K562 (cell line): ENCODE measurements at regions not wholly inside any gene's neighbourhood (a gene's known extent, or its start where the extent isn't known, plus 50 kb on each side); places are given as distances from the start of the nearest gene placed in this dataset.

ENCODE experiments used
- ATAC-seq: fragments of 200-7000 bp; cut with Tn5 transposase; 3 replicates; pipeline ENCODE4 v1.9.1; 2020; ENCODE audit warnings: moderate library complexity
- BruUV-seq: library from RNA; stranded (reverse); fragments of 400-500 nt; replicated peaks from 2 replicates; lab custom pipeline; 2021; lab: Mats Ljungman, UMichigan
- CTCF ChIA-PET: fragments of 300-600 bp; formaldehyde crosslinking; extraction: SDS; loops from one replicate; lab custom pipeline; 2021; ENCODE audit warnings: low intra/inter-chr PET ratio; lab: Yijun Ruan, JAX
- POLR2A ChIA-PET: fragments of 300-600, 350-650 bp; sonication (Branson Sonifier 250); formaldehyde crosslinking; extraction: SDS; loops from one replicate; lab custom pipeline; 2021; ENCODE audit warnings: antibody characterized with exemption, inconsistent platforms; lab: Yijun Ruan, JAX
- DNase-seq, 4 experiments: peaks; one replicate each; pipeline versions ENCODE4 v3.0.0 to v3.0.0-alpha.2; 2011 to 2018; ENCODE audit warnings: low spot score in 3 of 4, mixed read lengths in 3 of 4; ENCODE audit errors: extremely low read depth in 1 of 4
- FAIRE-seq: peaks from 2 replicates; lab custom pipeline; 2011; peaks lifted over from hg19 to GRCh38; lab: Jason Lieb, UNC
- H2AFZ ChIP-seq: 2 replicates; pipeline ENCODE4 v1.6.0; 2011; ENCODE audit warnings: low read depth, low read length, control low read depth, inconsistent platforms
- H3K27ac ChIP-seq: fragments of 200-600 bp; 3 replicates; pipeline ENCODE4 v1.8.0; 2011; ENCODE audit warnings: low read depth, mild to moderate bottlenecking, control low read depth, inconsistent platforms, low read length, moderate library complexity, mixed read lengths; ENCODE audit errors: extremely low read depth
- H3K27me3 ChIP-seq, 2 experiments: fragments of 300-600 bp in 1 of 2; 2 replicates in 1 of 2; 3 replicates in 1 of 2; pipeline versions ENCODE4 v1.6.0 to v1.8.0; 2011; ENCODE audit warnings: inconsistent platforms in 2 of 2, low read length in 2 of 2, mild to moderate bottlenecking in 1 of 2, mixed read lengths in 1 of 2, moderate library complexity in 1 of 2; ENCODE audit not compliant: control insufficient read depth in 2 of 2, insufficient read depth in 2 of 2
- H3K36me3 ChIP-seq: fragments of 300-600 bp; 3 replicates; pipeline ENCODE4 v1.8.0; 2011; ENCODE audit warnings: mild to moderate bottlenecking, low read length, inconsistent platforms; ENCODE audit not compliant: control insufficient read depth, insufficient read depth
- H3K4me1 ChIP-seq, 2 experiments: fragments of 200-600 bp in 1 of 2; replicated peaks in 1 of 2; 2 replicates in 1 of 2; 3 replicates in 1 of 2; pipeline versions ENCODE4 v1.5.1 to v1.8.0; 2011; ENCODE audit warnings: inconsistent platforms in 2 of 2, low read length in 2 of 2, mild to moderate bottlenecking in 1 of 2, mixed read lengths in 1 of 2, moderate library complexity in 1 of 2; ENCODE audit not compliant: control insufficient read depth in 2 of 2, insufficient read depth in 2 of 2
- H3K4me2 ChIP-seq: 2 replicates; pipeline ENCODE4 v1.6.1; 2011; ENCODE audit warnings: low read length, control low read depth, inconsistent platforms, mixed read lengths; ENCODE audit not compliant: insufficient read depth
- H3K4me3 ChIP-seq: fragments of 200-600 bp; sonication (generic), shearing (Covaris generic); 2 replicates; pipeline ENCODE4 v1.5.1; 2016; ENCODE audit warnings: control low read depth, inconsistent platforms
- H3K79me2 ChIP-seq: fragments of 200-600 bp; 3 replicates; pipeline ENCODE4 v1.8.0; 2011; ENCODE audit warnings: low read length, inconsistent platforms; ENCODE audit not compliant: control insufficient read depth, insufficient read depth
- H3K9ac ChIP-seq, 2 experiments: 2 replicates each; pipeline versions ENCODE4 v1.6.0 to v1.6.1; 2011; ENCODE audit warnings: low read depth in 2 of 2, low read length in 2 of 2, control low read depth in 1 of 2, inconsistent platforms in 1 of 2, mild to moderate bottlenecking in 1 of 2, mixed read lengths in 1 of 2; ENCODE audit not compliant: insufficient read depth in 1 of 2
- H3K9me1 ChIP-seq: one replicate; pipeline ENCODE4 v1.6.0; 2011; ENCODE audit warnings: inconsistent platforms, mild to moderate bottlenecking, low read length, moderate library complexity; ENCODE audit not compliant: control insufficient read depth, insufficient read depth
- H3K9me3 ChIP-seq: replicated peaks from 2 replicates; pipeline ENCODE4 v1.5.1; 2011; ENCODE audit warnings: low read depth, low read length, inconsistent platforms; ENCODE audit not compliant: control insufficient read depth, insufficient read depth
- H4K20me1 ChIP-seq: replicated peaks from 2 replicates; pipeline ENCODE4 v1.6.1; 2011; ENCODE audit warnings: low read length, inconsistent platforms, mixed read lengths; ENCODE audit not compliant: control insufficient read depth, insufficient read depth
- HIVEP1 ChIP-seq: fragments of 250-450 bp; sonication (Bioruptor Pico); IDR thresholded peaks from 2 replicates; pipeline ENCODE4 v1.4.0; 2020; ENCODE audit warnings: mild to moderate bottlenecking
- MAFG ChIP-seq: fragments of 450-650 bp; conservative IDR thresholded peaks from 2 replicates; pipeline ENCODE4 v1.6.1; 2016; ENCODE audit warnings: missing genetic modification characterization, missing compliant biosample characterization
- PPARD ChIP-seq: fragments of 250-450 bp; sonication (Bioruptor Pico); IDR thresholded peaks from 2 replicates; pipeline ENCODE4 v1.8.0; 2022; ENCODE audit warnings: inconsistent platforms, mild to moderate bottlenecking, moderate library complexity
- RFX7 ChIP-seq: fragments of 250-450 bp; sonication (Bioruptor Pico); IDR thresholded peaks from 2 replicates; pipeline ENCODE4 v1.5.1; 2021; ENCODE audit warnings: mild to moderate bottlenecking
- WHSC1 ChIP-seq: IDR thresholded peaks from one replicate; pipeline ENCODE4 v1.6.1; 2012; ENCODE audit warnings: low read length, control low read depth, inconsistent platforms
- ZFP1 ChIP-seq: fragments of 450-650 bp; formaldehyde crosslinking; IDR thresholded peaks from 2 replicates; pipeline ENCODE4 v1.4.0; 2020; ENCODE audit warnings: mild to moderate bottlenecking, mixed read lengths
- WGBS: fragments of 100-300 bp; shearing (Covaris generic); methylation state at CpG from one replicate; pipeline ENCODE4 v1.1.6; 2016; ENCODE audit warnings: low coverage, mixed read lengths; ENCODE audit not compliant: insufficient coverage; ENCODE audit errors: missing lambda C conversion rate; 5-methylcytosine and 5-hydroxymethylcytosine counted together
- in situ Hi-C: fragments of 300-500 bp; cut with MboI; formaldehyde crosslinking; loops from 4 replicates; pipeline ENCODE4 v1.15.0; 2018; ENCODE audit warnings: inconsistent platforms, mixed read lengths
- intact Hi-C: fragments of 100-400 bp; cut with micrococcal nuclease; formaldehyde crosslinking; loops from 2 replicates; pipeline ENCODE4 v1.14.2; 2022
- TF ChIP-seq, protein P1 (sequence below): sonication (generic); formaldehyde crosslinking; IDR thresholded peaks from 2 replicates; pipeline ENCODE4 v1.9.0; 2022; ENCODE audit warnings: mild to moderate bottlenecking, missing genetic modification reagents
- TF ChIP-seq, protein P2 (sequence below), 2 experiments: fragments of 250-450 bp in 1 of 2; fragments of 450-650 bp in 1 of 2; sonication (Bioruptor Pico) in 1 of 2; IDR thresholded peaks; 2 replicates each; pipeline versions ENCODE4 v1.6.1 to v1.8.0; 2016 to 2021; ENCODE audit warnings: mild to moderate bottlenecking in 2 of 2, moderate library complexity in 2 of 2, missing compliant biosample characterization in 1 of 2, missing genetic modification characterization in 1 of 2
- TF ChIP-seq, protein P3 (sequence below): sonication (generic); formaldehyde crosslinking; IDR thresholded peaks from 2 replicates; pipeline ENCODE4 v1.8.1; 2022; ENCODE audit warnings: missing genetic modification reagents
- TF ChIP-seq, protein P4 (sequence below): sonication (generic); formaldehyde crosslinking; IDR thresholded peaks from 2 replicates; pipeline ENCODE4 v1.8.0; 2022; ENCODE audit warnings: mild to moderate bottlenecking, low read depth, missing genetic modification reagents
- TF ChIP-seq, protein P5 (sequence below): fragments of 250-450 bp; sonication (Bioruptor Pico); IDR thresholded peaks from 2 replicates; pipeline ENCODE4 v1.4.0; 2020; ENCODE audit warnings: mild to moderate bottlenecking, moderate library complexity

DNA sequence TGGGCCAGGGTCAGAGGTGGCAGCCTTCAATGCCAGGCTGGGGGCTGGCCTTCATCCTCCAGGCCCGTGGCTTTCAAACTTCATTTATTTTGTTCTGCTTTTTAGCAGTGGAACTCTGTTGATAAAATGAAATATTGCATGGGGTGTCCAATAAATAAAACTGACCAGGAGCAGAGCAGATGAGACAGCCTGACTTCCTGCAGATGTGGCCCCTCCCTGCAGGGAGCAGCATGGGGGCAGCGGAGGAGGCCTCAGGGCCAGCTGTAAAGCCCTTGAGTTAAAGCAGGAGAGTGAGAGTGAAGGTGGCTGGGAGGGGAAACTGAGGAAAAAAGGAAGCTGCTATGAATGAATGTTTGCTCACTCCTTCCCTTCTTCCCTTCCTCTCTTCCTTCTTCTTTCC is 120.3 kb downstream of the RPAP3 start:
- TF ChIP-seq, protein P1, sequence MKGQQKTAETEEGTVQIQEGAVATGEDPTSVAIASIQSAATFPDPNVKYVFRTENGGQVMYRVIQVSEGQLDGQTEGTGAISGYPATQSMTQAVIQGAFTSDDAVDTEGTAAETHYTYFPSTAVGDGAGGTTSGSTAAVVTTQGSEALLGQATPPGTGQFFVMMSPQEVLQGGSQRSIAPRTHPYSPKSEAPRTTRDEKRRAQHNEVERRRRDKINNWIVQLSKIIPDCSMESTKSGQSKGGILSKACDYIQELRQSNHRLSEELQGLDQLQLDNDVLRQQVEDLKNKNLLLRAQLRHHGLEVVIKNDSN (CRISPR knock-in tag) = no peak
- no peak for DNase-seq
- H3K4me2 ChIP-seq = no peak overlapping the region
- H3K9ac ChIP-seq = 0 out of 4 replicates have a peak overlapping the region, but pooled peaks of 1 of the 2 experiments have one; percentile 41
- H3K79me2 ChIP-seq = no peaks in the 10 kb centered on the region
- intact Hi-C loops (no loop called here), in situ Hi-C loops (no loop called here)
- 7% methylated on average over 2 of the region's 2 CpGs for WGBS
- no TSS peak for BruUV-seq
- no peak for FAIRE-seq
- H3K9me3 ChIP-seq = no peaks in the 10 kb centered on the region
- peaks cover 5 to 10% of the 10 kb centered on the region in 2 experiments; a peak in 3 of 5 replicates for H3K27me3 ChIP-seq
- CTCF ChIA-PET = no interaction called here
- 0 out of 3 replicates have a peak, but pooled peaks have one; percentile 60 for ATAC-seq
- H2AFZ ChIP-seq = no peak overlapping the region
- H3K27ac ChIP-seq = no peak overlapping the region
- no peaks in the 10 kb centered on the region for H3K9me1 ChIP-seq
- H4K20me1 ChIP-seq = no peaks in the 10 kb centered on the region
- no peak overlapping the region for H3K4me3 ChIP-seq
- POLR2A ChIA-PET = no interaction called here
- no peaks in the 10 kb centered on the region for H3K36me3 ChIP-seq
- H3K4me1 ChIP-seq = no peaks in the 10 kb centered on the region

DNA sequence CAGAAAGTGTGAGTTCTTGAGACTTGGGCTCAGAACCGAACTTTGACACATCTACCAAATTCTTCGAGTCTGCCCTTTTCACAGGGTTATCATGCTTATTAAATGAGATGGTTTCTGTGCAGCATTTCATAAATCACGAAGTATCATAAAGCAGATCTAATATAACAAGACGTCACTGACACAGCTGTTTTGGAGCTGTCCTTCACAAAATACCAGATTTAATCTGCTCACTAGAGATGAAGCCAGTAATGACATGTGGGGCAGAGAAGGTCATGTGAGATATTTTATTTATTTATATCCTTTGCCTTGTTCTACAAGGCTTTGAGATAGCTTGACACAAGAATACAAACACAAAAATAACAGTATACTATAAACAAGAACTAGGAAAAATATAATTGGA is 127.0 kb downstream of the RPAP3 start:
- DNase-seq (no peak), ATAC-seq (no peak), FAIRE-seq (no peak)
- H3K27ac ChIP-seq = no peak overlapping the region; the same call in 2 of the 3 replicates
- no peak overlapping the region for H3K4me3 ChIP-seq
- ChIA-PET CTCF (no interaction called here), POLR2A (no interaction called here)
- in situ Hi-C loops (no loop called here), intact Hi-C loops (no loop called here)
- BruUV-seq = no TSS peak
- H3K79me2 ChIP-seq = no peaks in the 10 kb centered on the region
- H2AFZ ChIP-seq = no peak overlapping the region
- H3K36me3 ChIP-seq = no peaks in the 10 kb centered on the region
- H3K9ac ChIP-seq = no peak overlapping the region
- H3K9me1 ChIP-seq = no peaks in the 10 kb centered on the region
- no peaks in the 10 kb centered on the region for H4K20me1 ChIP-seq
- TF ChIP-seq, protein P2, sequence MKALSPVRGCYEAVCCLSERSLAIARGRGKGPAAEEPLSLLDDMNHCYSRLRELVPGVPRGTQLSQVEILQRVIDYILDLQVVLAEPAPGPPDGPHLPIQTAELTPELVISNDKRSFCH (CRISPR knock-in tag; IDR thresholded peaks at IDR 0.05) = no peak
- TF ChIP-seq, protein P2 (tag; IDR thresholded peaks at IDR 0.05) = no peak
- TF ChIP-seq PPARD (CRISPR knock-in tag) = no peak
- TF ChIP-seq, protein P3, sequence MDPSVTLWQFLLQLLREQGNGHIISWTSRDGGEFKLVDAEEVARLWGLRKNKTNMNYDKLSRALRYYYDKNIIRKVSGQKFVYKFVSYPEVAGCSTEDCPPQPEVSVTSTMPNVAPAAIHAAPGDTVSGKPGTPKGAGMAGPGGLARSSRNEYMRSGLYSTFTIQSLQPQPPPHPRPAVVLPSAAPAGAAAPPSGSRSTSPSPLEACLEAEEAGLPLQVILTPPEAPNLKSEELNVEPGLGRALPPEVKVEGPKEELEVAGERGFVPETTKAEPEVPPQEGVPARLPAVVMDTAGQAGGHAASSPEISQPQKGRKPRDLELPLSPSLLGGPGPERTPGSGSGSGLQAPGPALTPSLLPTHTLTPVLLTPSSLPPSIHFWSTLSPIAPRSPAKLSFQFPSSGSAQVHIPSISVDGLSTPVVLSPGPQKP = no peak
- TF ChIP-seq MAFG (tag) = no peak
- TF ChIP-seq RFX7 (CRISPR knock-in tag) = no peak
- TF ChIP-seq, protein P4, sequence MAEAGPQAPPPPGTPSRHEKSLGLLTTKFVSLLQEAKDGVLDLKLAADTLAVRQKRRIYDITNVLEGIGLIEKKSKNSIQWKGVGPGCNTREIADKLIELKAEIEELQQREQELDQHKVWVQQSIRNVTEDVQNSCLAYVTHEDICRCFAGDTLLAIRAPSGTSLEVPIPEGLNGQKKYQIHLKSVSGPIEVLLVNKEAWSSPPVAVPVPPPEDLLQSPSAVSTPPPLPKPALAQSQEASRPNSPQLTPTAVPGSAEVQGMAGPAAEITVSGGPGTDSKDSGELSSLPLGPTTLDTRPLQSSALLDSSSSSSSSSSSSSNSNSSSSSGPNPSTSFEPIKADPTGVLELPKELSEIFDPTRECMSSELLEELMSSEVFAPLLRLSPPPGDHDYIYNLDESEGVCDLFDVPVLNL (CRISPR knock-in tag) = no peak
- TF ChIP-seq WHSC1 = no peak
- no peak for TF ChIP-seq ZFP1 (CRISPR knock-in tag)
- TF ChIP-seq HIVEP1 (CRISPR knock-in tag) = no peak
- TF ChIP-seq, protein P5, sequence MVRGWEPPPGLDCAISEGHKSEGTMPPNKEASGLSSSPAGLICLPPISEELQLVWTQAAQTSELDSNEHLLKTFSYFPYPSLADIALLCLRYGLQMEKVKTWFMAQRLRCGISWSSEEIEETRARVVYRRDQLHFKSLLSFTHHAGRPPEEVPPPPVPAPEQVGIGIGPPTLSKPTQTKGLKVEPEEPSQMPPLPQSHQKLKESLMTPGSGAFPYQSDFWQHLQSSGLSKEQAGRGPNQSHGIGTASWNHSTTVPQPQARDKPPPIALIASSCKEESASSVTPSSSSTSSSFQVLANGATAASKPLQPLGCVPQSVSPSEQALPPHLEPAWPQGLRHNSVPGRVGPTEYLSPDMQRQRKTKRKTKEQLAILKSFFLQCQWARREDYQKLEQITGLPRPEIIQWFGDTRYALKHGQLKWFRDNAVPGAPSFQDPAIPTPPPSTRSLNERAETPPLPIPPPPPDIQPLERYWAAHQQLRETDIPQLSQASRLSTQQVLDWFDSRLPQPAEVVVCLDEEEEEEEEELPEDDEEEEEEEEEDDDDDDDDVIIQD = no peak
- no peak overlapping the region for H3K4me2 ChIP-seq
- H3K9me3 ChIP-seq = no peaks in the 10 kb centered on the region
- no peaks in the 10 kb centered on the region for H3K4me1 ChIP-seq
- 3% methylated on average over 4 of the region's 4 CpGs for WGBS
- peaks cover 0 to 4% of the 10 kb centered on the region in 2 experiments; a peak in 1 of 5 replicates for H3K27me3 ChIP-seq
